Lower lobe of right lung (tissue), 2 donors: ENCODE measurements at regions not wholly inside any gene's neighbourhood (a gene's known extent, or its start where the extent isn't known, plus 50 kb on each side); places are given as distances from the start of the nearest gene placed in this dataset.

Experiments
- ATAC-seq, 2 donors: fragments of 200-7000 bp; cut with Tn5 transposase; one replicate each; pipeline ENCODE4 v1.9.1; 2020 to 2022; ENCODE audit warnings: mild to moderate bottlenecking in 2 of 2, moderate library complexity in 2 of 2
- DNase-seq: peaks from one replicate; pipeline ENCODE4 v3.0.0-alpha.2; 2020
- H3K27ac ChIP-seq: fragments of 200-600 bp; one replicate; pipeline ENCODE4 v1.8.0; 2022
- H3K27me3 ChIP-seq: fragments of 200-600 bp; one replicate; pipeline ENCODE4 v1.8.0; 2022; ENCODE audit warnings: low read depth
- H3K36me3 ChIP-seq: fragments of 200-600 bp; one replicate; pipeline ENCODE4 v1.8.0; 2022; ENCODE audit warnings: mild to moderate bottlenecking
- H3K4me1 ChIP-seq: fragments of 200-600 bp; one replicate; pipeline ENCODE4 v1.8.0; 2022
- H3K4me3 ChIP-seq: fragments of 200-600 bp; one replicate; pipeline ENCODE4 v1.8.0; 2022; ENCODE audit warnings: mild to moderate bottlenecking
- H3K9me3 ChIP-seq: fragments of 200-600 bp; one replicate; pipeline ENCODE4 v1.8.0; 2022
- intact Hi-C: fragments of 100-400 bp; cut with DNase I; formaldehyde crosslinking; loops from one replicate; pipeline ENCODE4 v1.11.0; 2022
- TF ChIP-seq, protein P1 (sequence below): fragments of 200-600 bp; IDR thresholded peaks from one replicate; pipeline ENCODE4 v1.8.0; 2022; ENCODE audit warnings: antibody characterized with exemption, mild to moderate bottlenecking
- donor health status: DM: no; HTN: yes; CAD: no; lungs with severe emphysema.

GRCh38 chr20:63066506-63067265 is 59.9 kb upstream of the BHLHE23 start:
- peak; percentile 36 for DNase-seq
- intact Hi-C loops = no loop called here
- H3K36me3 ChIP-seq = no peaks in the 10 kb centered on the region
- TF ChIP-seq, protein P1, sequence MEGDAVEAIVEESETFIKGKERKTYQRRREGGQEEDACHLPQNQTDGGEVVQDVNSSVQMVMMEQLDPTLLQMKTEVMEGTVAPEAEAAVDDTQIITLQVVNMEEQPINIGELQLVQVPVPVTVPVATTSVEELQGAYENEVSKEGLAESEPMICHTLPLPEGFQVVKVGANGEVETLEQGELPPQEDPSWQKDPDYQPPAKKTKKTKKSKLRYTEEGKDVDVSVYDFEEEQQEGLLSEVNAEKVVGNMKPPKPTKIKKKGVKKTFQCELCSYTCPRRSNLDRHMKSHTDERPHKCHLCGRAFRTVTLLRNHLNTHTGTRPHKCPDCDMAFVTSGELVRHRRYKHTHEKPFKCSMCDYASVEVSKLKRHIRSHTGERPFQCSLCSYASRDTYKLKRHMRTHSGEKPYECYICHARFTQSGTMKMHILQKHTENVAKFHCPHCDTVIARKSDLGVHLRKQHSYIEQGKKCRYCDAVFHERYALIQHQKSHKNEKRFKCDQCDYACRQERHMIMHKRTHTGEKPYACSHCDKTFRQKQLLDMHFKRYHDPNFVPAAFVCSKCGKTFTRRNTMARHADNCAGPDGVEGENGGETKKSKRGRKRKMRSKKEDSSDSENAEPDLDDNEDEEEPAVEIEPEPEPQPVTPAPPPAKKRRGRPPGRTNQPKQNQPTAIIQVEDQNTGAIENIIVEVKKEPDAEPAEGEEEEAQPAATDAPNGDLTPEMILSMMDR = no peak
- no peak for ATAC-seq
- peaks cover 75% of the 10 kb centered on the region for H3K27me3 ChIP-seq
- H3K4me1 ChIP-seq = no peaks in the 10 kb centered on the region
- H3K9me3 ChIP-seq = no peaks in the 10 kb centered on the region
- H3K4me3 ChIP-seq = no peak overlapping the region
- H3K27ac ChIP-seq = no peak overlapping the region

DNA sequence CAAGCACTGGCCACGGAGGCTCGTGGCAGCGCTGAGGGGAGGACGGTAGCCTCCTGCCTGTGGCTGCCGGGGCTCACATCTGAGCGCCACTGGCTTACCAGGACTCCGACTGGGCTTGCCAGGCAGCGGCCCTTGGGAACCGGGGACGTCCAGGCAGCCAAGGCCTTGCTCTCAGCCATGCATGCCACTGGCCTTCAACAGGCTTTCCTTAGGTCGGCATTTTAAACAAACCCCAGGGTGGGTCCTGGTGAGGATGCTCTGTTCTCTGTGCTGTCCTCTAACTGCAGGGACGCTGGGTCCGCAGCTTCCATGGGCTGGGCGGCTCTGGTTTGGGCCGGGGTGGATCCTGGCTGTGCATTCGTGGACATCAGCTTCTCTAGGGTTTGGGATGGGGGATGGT is 59.1 kb upstream of the BHLHE23 start:
- H3K27me3 ChIP-seq = peaks cover 67% of the 10 kb centered on the region

GRCh38 chr20:63064745-63065711 is 58.3 kb upstream of the BHLHE23 start:
- peak; percentile 35 for DNase-seq
- H3K9me3 ChIP-seq = no peaks in the 10 kb centered on the region
- no peak overlapping the region for H3K4me3 ChIP-seq
- peaks cover 67% of the 10 kb centered on the region for H3K27me3 ChIP-seq
- intact Hi-C loops = no loop called here
- no peak for ATAC-seq
- H3K36me3 ChIP-seq = no peaks in the 10 kb centered on the region
- H3K4me1 ChIP-seq = no peaks in the 10 kb centered on the region
- TF ChIP-seq, protein P1 = no peak
- H3K27ac ChIP-seq = no peak overlapping the region

More for the DNA sequence above, 59.1 kb upstream of the BHLHE23 start:
- Histone ChIP-seq H3K27ac (no peak overlapping the region), H3K36me3 (no peaks in the 10 kb centered on the region), H3K9me3 (no peaks in the 10 kb centered on the region), H3K4me1 (no peaks in the 10 kb centered on the region), H3K4me3 (no peak overlapping the region)
- TF ChIP-seq, protein P1 = no peak
- ATAC-seq (no peak), DNase-seq (peak; percentile 21)
- intact Hi-C loops = no loop called here

- H3K27me3 ChIP-seq = peaks cover 65% of the 10 kb centered on the region
- no peak overlapping the region for H3K27ac ChIP-seq
- H3K9me3 ChIP-seq = no peaks in the 10 kb centered on the region
- no peak for ATAC-seq
- TF ChIP-seq, protein P1 = no peak
- DNase-seq = peak; percentile 28
- intact Hi-C loops = no loop called here
- H3K36me3 ChIP-seq = no peaks in the 10 kb centered on the region
- no peaks in the 10 kb centered on the region for H3K4me1 ChIP-seq
- H3K4me3 ChIP-seq = no peak overlapping the region
These were observed 57.5 kb upstream of the BHLHE23 start for GRCh38 chr20:63064310-63064709.

DNA sequence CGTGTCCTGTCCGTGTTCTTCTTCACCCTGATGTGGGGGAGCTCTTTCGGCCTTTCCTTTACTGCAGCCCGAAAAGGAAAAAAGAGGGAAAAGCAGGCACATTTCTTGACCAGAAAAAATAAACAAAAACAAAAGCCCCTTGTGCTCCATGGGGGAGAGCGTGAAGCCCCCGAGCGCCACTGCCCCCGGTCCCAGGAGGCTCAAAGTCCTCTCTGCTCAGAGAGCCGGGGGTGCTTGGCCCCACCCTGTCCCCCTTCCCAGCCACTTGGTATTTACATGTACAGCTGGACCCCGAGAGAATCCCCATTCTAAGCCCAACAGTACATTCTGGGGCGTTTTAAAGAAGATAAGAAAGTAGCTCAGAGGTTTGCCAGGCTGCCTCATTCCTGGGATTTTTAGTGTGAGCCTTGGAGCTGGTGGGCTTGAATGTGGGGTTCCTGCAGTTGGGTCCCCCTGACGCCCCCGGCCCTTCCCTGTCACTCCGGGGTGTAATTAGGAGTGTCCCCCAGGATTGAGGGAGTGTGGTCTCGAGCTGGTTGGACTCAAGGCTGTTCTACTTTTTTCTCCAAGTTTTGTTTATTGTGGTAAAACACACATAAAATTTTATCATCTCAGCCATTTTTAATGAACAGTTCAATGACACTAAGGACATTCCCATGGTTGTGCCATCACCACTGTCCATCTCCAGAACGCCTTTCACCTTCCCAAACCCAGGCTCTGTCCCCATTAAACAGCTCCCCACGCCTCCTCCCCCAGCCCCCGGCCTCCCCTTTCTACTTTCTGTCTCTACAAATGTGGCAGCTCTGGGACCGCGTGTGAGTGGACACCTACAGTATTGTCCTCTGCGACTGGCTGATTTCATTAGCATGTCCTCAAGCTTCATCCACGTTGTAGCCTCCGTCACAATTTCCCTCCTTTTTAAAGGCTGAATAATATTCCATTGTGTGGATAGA is 55.7 kb upstream of the BHLHE23 start:
- ATAC-seq = no peak
- H3K36me3 ChIP-seq = no peaks in the 10 kb centered on the region
- peaks cover 63% of the 10 kb centered on the region for H3K27me3 ChIP-seq
- H3K27ac ChIP-seq = no peak overlapping the region
- intact Hi-C loops = no loop called here
- TF ChIP-seq, protein P1 = no peak
- H3K9me3 ChIP-seq = no peaks in the 10 kb centered on the region
- DNase-seq = peak; percentile 31
- H3K4me1 ChIP-seq = no peaks in the 10 kb centered on the region
- no peak overlapping the region for H3K4me3 ChIP-seq
